Right ventricle myocardium inferior (tissue), 1 donor: ENCODE measurements at regions not wholly inside any gene's neighbourhood (a gene's known extent, or its start where the extent isn't known, plus 50 kb on each side); places are given as distances from the start of the nearest gene placed in this dataset.
"Not testable (repeated sequence)": the region's sequence is repeated elsewhere in the genome, so short reads cannot be mapped to it uniquely, and the experiment has no call there.

Experiments used
- ATAC-seq: fragments of 200-7000 bp; cut with Tn5 transposase; one replicate; pipeline ENCODE4 v1.9.1; 2020; ENCODE audit warnings: mild to moderate bottlenecking, moderate library complexity
- DNase-seq: peaks from one replicate; pipeline ENCODE4 v3.0.0; 2021; ENCODE audit errors: missing footprints
- intact Hi-C: fragments of 100-400 bp; cut with DNase I; formaldehyde crosslinking; loops from one replicate; pipeline ENCODE4 v1.11.0; 2022
- donor health status: DM: no; HTN: yes; CAD: no; lungs with severe emphysema.

- ATAC-seq (no peak), DNase-seq (no peak)
- intact Hi-C loops, result loop anchor here (5.0 kb wide), 1 partner anchor 72 kb away; no protein-coding TSS in a partner anchor
These were observed 261.1 kb upstream of the CBLB start for GRCh38 chr3:106129939-106130338.

GRCh38 chr3:106130384-106131198 lies 261.8 kb upstream of the CBLB start:
- intact Hi-C loops, result loop anchor here (5.0 kb wide), 1 partner anchor 72 kb away; no protein-coding TSS in a partner anchor
- ATAC-seq, result no peak
- no peak for DNase-seq

GRCh38 chr3:106135451-106136160 lies 266.8 kb upstream of the CBLB start:
- DNase-seq (no peak), ATAC-seq (no peak)
- intact Hi-C loops, result no loop called here

- ATAC-seq (no peak), DNase-seq (no peak)
- intact Hi-C loops, result no loop called here
These were observed 271.0 kb upstream of the CBLB start for GRCh38 chr3:106139826-106140225.

- ATAC-seq (no peak), DNase-seq (no peak)
- intact Hi-C loops, result no loop called here
These were observed 271.6 kb upstream of the CBLB start for GRCh38 chr3:106140431-106140830.

- DNase-seq (no peak), ATAC-seq (no peak)
- intact Hi-C loops, result no loop called here
These were observed 275.2 kb upstream of the CBLB start for GRCh38 chr3:106144030-106144429.

GRCh38 chr3:106148440-106149082 lies 279.7 kb upstream of the CBLB start:
- ATAC-seq, intact Hi-C loops, DNase-seq: not testable (repeated sequence)

GRCh38 chr3:106157411-106157810 lies 288.6 kb upstream of the CBLB start:
- DNase-seq, result no peak
- no peak for ATAC-seq
- intact Hi-C loops, result no loop called here

GRCh38 chr3:106160396-106160795 lies 291.6 kb upstream of the CBLB start:
- intact Hi-C loops, result no loop called here
- no peak for DNase-seq

GRCh38 chr3:106161246-106161645 lies 292.4 kb upstream of the CBLB start:
- no peak for DNase-seq
- no peak for ATAC-seq
- intact Hi-C loops, result no loop called here

More at GRCh38 chr3:106160396-106160795, 291.6 kb upstream of the CBLB start:
- ATAC-seq, result no peak

GRCh38 chr3:106167728-106168127 lies 298.9 kb upstream of the CBLB start:
- no peak for ATAC-seq
- intact Hi-C loops, result no loop called here
- DNase-seq, result no peak

GRCh38 chr3:106168962-106169750 lies 300.3 kb upstream of the CBLB start:
- ATAC-seq (no peak), DNase-seq (no peak)
- intact Hi-C loops, result no loop called here

- DNase-seq (no peak), ATAC-seq (no peak)
- intact Hi-C loops, result no loop called here
These were observed 301.8 kb upstream of the CBLB start for GRCh38 chr3:106170636-106171035.

GRCh38 chr3:106172101-106172500 lies 303.3 kb upstream of the CBLB start:
- ATAC-seq, result no peak
- intact Hi-C loops, result no loop called here
- no peak for DNase-seq

- DNase-seq (no peak), ATAC-seq (no peak)
- intact Hi-C loops, result no loop called here
These were observed 304.0 kb upstream of the CBLB start for GRCh38 chr3:106172780-106173179.

- DNase-seq (no peak), ATAC-seq (no peak)
- intact Hi-C loops, result no loop called here
These were observed 306.5 kb upstream of the CBLB start for GRCh38 chr3:106175276-106175675.

- intact Hi-C loops, result no loop called here
- ATAC-seq, result no peak
These were observed 307.9 kb upstream of the CBLB start for GRCh38 chr3:106176734-106177133.

GRCh38 chr3:106182950-106183511 lies 314.2 kb upstream of the CBLB start:
- DNase-seq (no peak), ATAC-seq (no peak)
- intact Hi-C loops, result no loop called here

More at GRCh38 chr3:106176734-106177133, 307.9 kb upstream of the CBLB start:
- DNase-seq, result no peak
